ENCODE measurements at regions not wholly inside any gene's neighbourhood (a gene's known extent, or its start where the extent isn't known, plus 50 kb on each side); places are given as distances from the start of the nearest gene placed in this dataset.

GRCh38 chr20:58139849-58140786 is 88.3 kb downstream of the ANKRD60 start:
- ChIA-PET POLR2A (no interaction called here), CTCF (no interaction called here)

GRCh38 chr20:58138395-58138794 is 90.1 kb downstream of the ANKRD60 start:
- POLR2A ChIA-PET: no interaction called here
- CTCF ChIA-PET: no interaction called here

- ChIA-PET CTCF (no interaction called here), POLR2A (no interaction called here)
Measured at GRCh38 chr20:58137651-58138265, 90.7 kb downstream of the ANKRD60 start.

- ChIA-PET CTCF (no interaction called here), POLR2A (no interaction called here)
Measured at GRCh38 chr20:58137236-58137635, 91.2 kb downstream of the ANKRD60 start.

- ChIA-PET CTCF (no interaction called here), POLR2A (no interaction called here)
Measured at GRCh38 chr20:58136149-58136484, 92.3 kb downstream of the ANKRD60 start.

- CTCF ChIA-PET: no interaction called here
- POLR2A ChIA-PET: no interaction called here
Measured at GRCh38 chr20:58135441-58136148, 92.9 kb downstream of the ANKRD60 start.

- CTCF ChIA-PET: interaction anchor here (1.0 kb wide), 1 partner anchor 24 kb away, joined by 3 read pairs; no protein-coding TSS in a partner anchor
- POLR2A ChIA-PET: no interaction called here
Measured at GRCh38 chr20:58133020-58133808, 95.2 kb downstream of the ANKRD60 start.

- ChIA-PET POLR2A (interaction anchor here (0.6 kb wide), 1 partner anchor 991 kb away, joined by 5 read pairs; no protein-coding TSS in a partner anchor), CTCF (interaction anchor here (0.5 kb wide), 1 partner anchor 830 kb away, joined by 3 read pairs; no protein-coding TSS in a partner anchor)
Measured at GRCh38 chr20:58131551-58132142, 96.8 kb downstream of the ANKRD60 start.

- POLR2A ChIA-PET: no interaction called here
- CTCF ChIA-PET: no interaction called here
Measured at GRCh38 chr20:58131151-58131550, 97.3 kb downstream of the ANKRD60 start.

GRCh38 chr20:58130581-58130980 is 97.9 kb downstream of the ANKRD60 start:
- ChIA-PET POLR2A (no interaction called here), CTCF (interaction anchor here (1.4 kb wide), 1 partner anchor 513 kb away, joined by 4 read pairs; no protein-coding TSS in a partner anchor)

- ChIA-PET CTCF (interaction anchor here (1.4 kb wide), 1 partner anchor 512 kb away, joined by 4 read pairs; no protein-coding TSS in a partner anchor), POLR2A (no interaction called here)
Measured at GRCh38 chr20:58130156-58130555, 98.3 kb downstream of the ANKRD60 start.

- POLR2A ChIA-PET: no interaction called here
- CTCF ChIA-PET: interaction anchor here (1.4 kb wide), 1 partner anchor 512 kb away, joined by 4 read pairs; no protein-coding TSS in a partner anchor
Measured at GRCh38 chr20:58129721-58130151, 98.7 kb downstream of the ANKRD60 start.

- ChIA-PET POLR2A (no interaction called here), CTCF (interaction anchor here (1.4 kb wide), 1 partner anchor 511 kb away, joined by 4 read pairs; no protein-coding TSS in a partner anchor)
Measured at GRCh38 chr20:58128635-58129625, 99.5 kb downstream of the ANKRD60 start.

GRCh38 chr20:58127701-58128111 is 100.7 kb downstream of the ANKRD60 start:
- ChIA-PET CTCF (interaction anchor here (0.7 kb wide), 1 partner anchor 1252 kb away, joined by 3 read pairs; no protein-coding TSS in a partner anchor), POLR2A (interaction anchor here (0.7 kb wide), 1 partner anchor 1860 kb away, joined by 7 read pairs; no protein-coding TSS in a partner anchor)

- ChIA-PET POLR2A (no interaction called here), CTCF (no interaction called here)
Measured at GRCh38 chr20:58125726-58126125, 102.7 kb downstream of the ANKRD60 start.

- ChIA-PET POLR2A (no interaction called here), CTCF (no interaction called here)
Measured at GRCh38 chr20:58117944-58118343, 110.5 kb downstream of the ANKRD60 start.

- POLR2A ChIA-PET: no interaction called here
- CTCF ChIA-PET: no interaction called here
Measured at GRCh38 chr20:58116505-58116904, 111.9 kb downstream of the ANKRD60 start.

GRCh38 chr20:58113716-58114115 is 114.7 kb downstream of the ANKRD60 start:
- CTCF ChIA-PET: no interaction called here
- POLR2A ChIA-PET: no interaction called here

All from activated CD8-positive, alpha-beta memory T cell treated with anti-CD3 and anti-CD28 coated beads for 36 hours (primary cell).